ENCODE measurements at regions not wholly inside any gene's neighbourhood (a gene's known extent, or its start where the extent isn't known, plus 50 kb on each side); places are given as distances from the start of the nearest gene placed in this dataset.

DNA sequence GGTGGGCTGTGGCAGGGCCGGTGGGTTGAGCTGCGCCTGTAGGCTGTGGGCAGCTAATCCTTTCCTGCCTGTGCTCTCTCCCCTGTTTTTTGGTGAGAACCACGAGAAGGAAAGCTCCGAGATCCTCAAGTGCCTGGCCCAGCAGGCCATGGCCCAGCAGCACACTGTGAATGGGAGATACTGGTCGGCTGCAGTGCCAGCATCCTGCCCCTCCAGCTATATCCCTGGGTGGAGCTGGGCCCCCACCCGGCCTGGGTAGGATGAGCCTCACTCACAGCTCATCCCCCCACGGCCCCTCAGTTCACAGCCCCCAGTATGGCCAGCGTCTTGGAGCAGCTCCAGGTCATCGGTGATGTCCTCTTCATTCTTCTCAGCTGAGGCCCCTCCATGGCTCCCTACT is 164.4 kb upstream of the ZNF267 start:
- H3K27ac Mint-ChIP-seq = no peak overlapping the region
- peaks cover 34% of the 10 kb centered on the region for H3K36me3 Mint-ChIP-seq (ENCODE audit: low read depth)
- no peak overlapping the region for H3K27ac ChIP-seq (ENCODE audit: low read depth, low read length)
- 93 to 97% methylated on average over 5 to 9 of the region's 9 CpGs for WGBS, 2 experiments (ENCODE audit: insufficient coverage in 1 of 2, insufficient read length in 1 of 2)
- no peaks in the 10 kb centered on the region for H3K27me3 ChIP-seq (ENCODE audit: control insufficient read depth, insufficient read depth, low read length, poor library complexity, severe bottlenecking)
- peaks cover 27% of the 10 kb centered on the region for H3K36me3 ChIP-seq (ENCODE audit: control insufficient read depth, insufficient read depth, low read length)
- no peak overlapping the region for H3K9ac ChIP-seq (ENCODE audit: extremely low read depth, low read length, poor library complexity, severe bottlenecking)
- H3K4me3 ChIP-seq (ENCODE audit: low read length) = no peak overlapping the region
- H3K9me3 ChIP-seq (ENCODE audit: control insufficient read depth, low read length) = no peaks in the 10 kb centered on the region
- H3K4me3 Mint-ChIP-seq = no peak overlapping the region
- H3K4me1 ChIP-seq (ENCODE audit: control insufficient read depth, insufficient read depth, low read length) = no peaks in the 10 kb centered on the region
- H3K9me3 Mint-ChIP-seq = no peaks in the 10 kb centered on the region
- DNase-seq = no peak
- H3K4me1 Mint-ChIP-seq = peaks cover 14% of the 10 kb centered on the region
- no peaks in the 10 kb centered on the region for H3K27me3 Mint-ChIP-seq (ENCODE audit: insufficient read depth)
- no peak for TF ChIP-seq CTCF (conservative IDR thresholded peaks at IDR 0.05)

DNA sequence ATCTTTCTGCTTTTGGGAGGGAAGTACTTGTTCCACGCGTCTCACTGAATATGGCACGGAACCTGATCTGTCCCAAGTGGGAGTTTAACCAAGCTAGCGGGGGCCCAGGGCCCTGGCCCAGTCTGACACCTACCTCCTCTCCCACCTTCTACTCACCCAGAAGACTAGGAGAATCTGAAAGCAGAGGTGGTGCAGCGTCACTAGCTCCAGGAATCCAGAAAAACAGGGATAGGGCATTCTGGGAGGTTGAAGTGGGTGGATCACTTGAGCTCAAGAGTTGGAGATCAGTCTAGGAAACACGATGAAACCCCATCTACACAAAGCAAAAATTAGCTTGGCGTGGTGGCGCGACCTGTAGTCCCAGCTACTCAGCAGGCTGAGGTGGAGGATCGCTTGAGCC is 163.5 kb upstream of the ZNF267 start:
- DNase-seq = no peak
- Mint-ChIP-seq H3K9me3 (no peaks in the 10 kb centered on the region), H3K4me3 (no peak overlapping the region), H3K36me3 (ENCODE audit: low read depth) (peaks cover 36% of the 10 kb centered on the region), H3K27ac (no peak overlapping the region), H3K4me1 (peaks cover 24% of the 10 kb centered on the region), H3K27me3 (ENCODE audit: insufficient read depth) (no peaks in the 10 kb centered on the region)
- H3K4me3 ChIP-seq (ENCODE audit: low read length) = no peak overlapping the region
- H3K9ac ChIP-seq (ENCODE audit: extremely low read depth, low read length, poor library complexity, severe bottlenecking) = no peak overlapping the region
- peaks cover 20% of the 10 kb centered on the region for H3K36me3 ChIP-seq (ENCODE audit: control insufficient read depth, insufficient read depth, low read length)
- no peaks in the 10 kb centered on the region for H3K27me3 ChIP-seq (ENCODE audit: control insufficient read depth, insufficient read depth, low read length, poor library complexity, severe bottlenecking)
- peaks cover 2% of the 10 kb centered on the region for H3K4me1 ChIP-seq (ENCODE audit: control insufficient read depth, insufficient read depth, low read length)
- no peak overlapping the region for H3K27ac ChIP-seq (ENCODE audit: low read depth, low read length)
- no peaks in the 10 kb centered on the region for H3K9me3 ChIP-seq (ENCODE audit: control insufficient read depth, low read length)
- WGBS, 2 experiments (ENCODE audit: insufficient coverage in 1 of 2, insufficient read length in 1 of 2) = 85% methylated on average over 4 to 9 of the region's 10 CpGs
- TF ChIP-seq CTCF (conservative IDR thresholded peaks at IDR 0.05) = no peak

DNA sequence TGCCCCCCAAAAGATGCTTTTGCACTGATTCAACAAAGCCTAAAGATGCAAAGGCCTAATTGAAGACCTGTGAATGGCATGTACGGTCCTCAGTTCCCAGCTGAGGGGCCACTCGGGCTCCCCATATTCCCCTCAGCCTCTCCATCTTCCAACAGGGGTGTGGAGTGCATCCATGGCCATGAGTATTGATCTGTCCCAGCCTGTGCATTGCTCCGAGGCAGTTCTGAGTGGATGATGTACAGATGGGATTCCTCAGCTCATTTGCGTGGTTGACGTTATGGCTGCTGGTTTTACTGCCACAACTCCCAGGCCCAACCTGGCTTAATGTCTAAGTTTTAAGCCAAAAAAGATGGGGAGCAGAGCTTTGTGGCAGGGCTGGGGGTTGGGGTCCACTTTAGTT is 162.7 kb upstream of the ZNF267 start:
- Histone ChIP-seq H3K27ac (ENCODE audit: low read depth, low read length) (no peak overlapping the region), H3K9me3 (ENCODE audit: control insufficient read depth, low read length) (no peaks in the 10 kb centered on the region), H3K9ac (ENCODE audit: extremely low read depth, low read length, poor library complexity, severe bottlenecking) (no peak overlapping the region), H3K36me3 (ENCODE audit: control insufficient read depth, insufficient read depth, low read length) (peaks cover 22% of the 10 kb centered on the region), H3K4me3 (ENCODE audit: low read length) (no peak overlapping the region), H3K27me3 (ENCODE audit: control insufficient read depth, insufficient read depth, low read length, poor library complexity, severe bottlenecking) (no peaks in the 10 kb centered on the region), H3K4me1 (ENCODE audit: control insufficient read depth, insufficient read depth, low read length) (peaks cover 2% of the 10 kb centered on the region)
- no peak for DNase-seq
- Mint-ChIP-seq H3K9me3 (no peaks in the 10 kb centered on the region), H3K4me3 (no peak overlapping the region), H3K36me3 (ENCODE audit: low read depth) (peaks cover 41% of the 10 kb centered on the region), H3K27me3 (ENCODE audit: insufficient read depth) (no peaks in the 10 kb centered on the region), H3K4me1 (peaks cover 25% of the 10 kb centered on the region), H3K27ac (no peak overlapping the region)
- 89 to 96% methylated on average over 5 of the region's 5 CpGs for WGBS, 2 experiments (ENCODE audit: insufficient coverage in 1 of 2, insufficient read length in 1 of 2)
- TF ChIP-seq CTCF (conservative IDR thresholded peaks at IDR 0.05) = no peak

Data from endodermal cell (in vitro differentiated cells).